Uterus (tissue), 2 donors: ENCODE measurements at regions not wholly inside any gene's neighbourhood (a gene's known extent, or its start where the extent isn't known, plus 50 kb on each side); places are given as distances from the start of the nearest gene placed in this dataset.

ENCODE experiments used
- POLR2A ChIP-seq, 2 donors: fragments of 450-650 bp; IDR thresholded peaks; one replicate each; pipeline ENCODE4 v1.6.1; 2016; ENCODE audit warnings: antibody characterized with exemption in 2 of 2, mild to moderate bottlenecking in 1 of 2, moderate library complexity in 1 of 2
- TF ChIP-seq, protein P1 (sequence below), 4 experiments: fragments of 200-600 bp in 2 of 4; fragments of 450-650 bp in 2 of 4; sonication (generic) in 2 of 4; IDR thresholded peaks; one replicate each; pipeline ENCODE4 v1.5.1; 2016 to 2019; ENCODE audit warnings: antibody characterized with exemption in 4 of 4, mild to moderate bottlenecking in 2 of 4, moderate library complexity in 1 of 4

DNA sequence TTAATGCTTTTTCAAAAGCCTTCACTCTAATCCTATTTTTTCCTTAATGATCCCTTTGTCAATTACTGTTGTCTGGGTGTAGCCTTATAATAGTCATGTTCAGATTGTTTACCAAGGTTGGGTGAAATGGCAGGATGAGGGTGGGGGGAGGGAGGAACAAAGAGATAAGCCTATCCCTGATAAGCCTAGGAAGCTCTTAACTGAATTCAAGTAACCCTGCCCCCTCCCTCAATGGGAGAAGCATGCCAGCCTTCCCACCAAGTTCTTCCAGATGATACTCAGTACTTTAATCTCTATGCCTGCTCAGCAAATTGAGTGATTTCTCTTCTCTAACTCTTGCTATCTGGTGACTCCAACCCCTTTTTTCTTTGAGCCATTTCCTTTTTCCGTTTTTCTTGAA lies 180.3 kb upstream of the ETAA1 start:
- TF ChIP-seq, protein P1, sequence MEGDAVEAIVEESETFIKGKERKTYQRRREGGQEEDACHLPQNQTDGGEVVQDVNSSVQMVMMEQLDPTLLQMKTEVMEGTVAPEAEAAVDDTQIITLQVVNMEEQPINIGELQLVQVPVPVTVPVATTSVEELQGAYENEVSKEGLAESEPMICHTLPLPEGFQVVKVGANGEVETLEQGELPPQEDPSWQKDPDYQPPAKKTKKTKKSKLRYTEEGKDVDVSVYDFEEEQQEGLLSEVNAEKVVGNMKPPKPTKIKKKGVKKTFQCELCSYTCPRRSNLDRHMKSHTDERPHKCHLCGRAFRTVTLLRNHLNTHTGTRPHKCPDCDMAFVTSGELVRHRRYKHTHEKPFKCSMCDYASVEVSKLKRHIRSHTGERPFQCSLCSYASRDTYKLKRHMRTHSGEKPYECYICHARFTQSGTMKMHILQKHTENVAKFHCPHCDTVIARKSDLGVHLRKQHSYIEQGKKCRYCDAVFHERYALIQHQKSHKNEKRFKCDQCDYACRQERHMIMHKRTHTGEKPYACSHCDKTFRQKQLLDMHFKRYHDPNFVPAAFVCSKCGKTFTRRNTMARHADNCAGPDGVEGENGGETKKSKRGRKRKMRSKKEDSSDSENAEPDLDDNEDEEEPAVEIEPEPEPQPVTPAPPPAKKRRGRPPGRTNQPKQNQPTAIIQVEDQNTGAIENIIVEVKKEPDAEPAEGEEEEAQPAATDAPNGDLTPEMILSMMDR (IDR thresholded peaks at IDR 0.05), result no peak
- TF ChIP-seq POLR2A (IDR thresholded peaks at IDR 0.05), result no peak
